HT1080 (cell line): ENCODE measurements at regions not wholly inside any gene's neighbourhood (a gene's known extent, or its start where the extent isn't known, plus 50 kb on each side); places are given as distances from the start of the nearest gene placed in this dataset.
"Not testable (repeated sequence)": the region's sequence is repeated elsewhere in the genome, so short reads cannot be mapped to it uniquely, and the experiment has no call there.

Experiments used
- DNase-seq: peaks from one replicate; pipeline ENCODE4 v3.0.0-alpha.2; 2015; ENCODE audit warnings: low read depth

DNA sequence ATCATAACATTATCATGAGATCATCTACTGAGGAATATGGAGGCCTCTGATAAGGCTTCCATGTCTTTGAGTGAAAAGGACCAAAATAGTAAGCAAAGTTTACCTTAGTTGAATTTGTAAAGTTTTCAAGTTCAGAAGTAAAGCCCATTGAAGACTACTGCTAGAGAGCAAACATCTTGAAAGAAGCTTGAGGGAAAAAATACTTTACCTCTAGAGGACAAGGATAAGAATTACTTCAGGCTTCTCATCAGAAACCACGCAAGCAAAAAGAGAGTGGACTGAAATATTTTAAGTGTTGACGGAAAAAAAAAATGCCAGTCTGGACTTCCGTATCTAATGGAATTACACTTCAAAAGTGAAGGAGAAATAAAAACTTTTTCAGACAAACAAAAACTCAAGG is 114.3 kb downstream of the MPP7 start:
- no peak for DNase-seq

DNA sequence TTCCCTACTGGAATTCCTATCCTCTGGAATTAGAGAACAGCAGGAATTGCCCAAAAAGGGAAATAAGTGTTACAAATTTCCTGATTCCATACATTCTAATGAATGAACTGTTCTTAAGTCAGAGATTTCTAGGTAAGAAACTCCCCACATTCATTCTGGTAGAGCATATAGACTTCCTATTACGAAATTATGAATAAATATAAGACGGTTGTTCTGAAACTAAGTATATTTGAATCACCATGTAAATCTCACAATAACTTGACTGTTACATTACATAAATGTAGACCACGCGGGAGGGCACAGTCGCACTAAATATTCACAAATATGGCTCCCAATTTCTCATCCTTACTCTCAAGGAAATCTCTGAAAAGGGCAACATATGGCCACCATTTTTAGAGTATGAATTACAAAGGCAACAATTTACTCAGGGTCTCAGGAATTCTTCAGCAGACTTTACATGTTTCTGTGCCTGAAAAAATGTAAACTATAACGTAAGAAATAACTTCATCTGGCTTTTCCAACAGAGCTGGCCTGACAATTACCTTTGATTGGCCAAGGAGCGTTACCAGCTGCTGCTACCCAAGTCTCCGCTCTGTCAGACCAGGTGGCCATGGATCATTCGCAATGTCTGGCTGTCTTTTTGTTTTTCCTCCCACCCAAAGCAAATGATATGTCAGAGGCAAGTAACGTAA is 115.8 kb downstream of the MPP7 start:
- no peak for DNase-seq

DNA sequence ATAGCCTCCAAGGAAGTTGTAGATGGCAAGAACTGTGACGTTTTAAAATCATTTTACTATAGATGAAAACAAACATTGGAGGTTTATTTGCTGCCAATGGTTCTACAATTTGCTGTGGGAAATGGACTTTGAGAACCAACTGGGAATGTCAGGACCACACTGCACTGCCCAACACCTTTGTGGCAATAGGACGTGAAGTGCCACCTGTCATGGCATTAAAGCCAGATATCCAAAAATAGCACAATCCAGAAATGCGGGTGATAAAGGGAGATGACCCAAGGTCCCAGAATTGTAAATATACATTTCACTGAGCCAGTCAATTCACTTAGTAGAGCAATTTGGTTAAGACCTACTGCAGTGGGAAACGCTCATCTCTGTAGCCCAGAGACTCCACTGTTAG is 116.4 kb downstream of the MPP7 start:
- no peak for DNase-seq

DNA sequence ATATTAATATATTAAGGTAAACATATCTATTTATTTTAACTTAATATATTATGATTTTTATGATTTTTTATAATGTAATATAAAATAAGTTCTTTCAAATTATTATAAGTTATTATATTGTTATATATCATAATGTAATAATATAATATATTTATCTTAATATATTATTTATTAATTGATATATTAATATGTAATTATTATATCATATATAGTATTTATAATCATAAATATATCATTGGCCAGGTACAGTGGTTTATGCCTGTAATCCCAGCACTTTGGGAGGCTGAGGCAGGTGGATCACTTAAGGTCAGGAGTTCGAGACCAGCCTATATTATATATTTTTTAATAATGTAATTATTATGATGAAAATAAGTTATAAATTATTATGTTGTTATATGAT is 118.1 kb downstream of the MPP7 start:
- no peak for DNase-seq

DNA sequence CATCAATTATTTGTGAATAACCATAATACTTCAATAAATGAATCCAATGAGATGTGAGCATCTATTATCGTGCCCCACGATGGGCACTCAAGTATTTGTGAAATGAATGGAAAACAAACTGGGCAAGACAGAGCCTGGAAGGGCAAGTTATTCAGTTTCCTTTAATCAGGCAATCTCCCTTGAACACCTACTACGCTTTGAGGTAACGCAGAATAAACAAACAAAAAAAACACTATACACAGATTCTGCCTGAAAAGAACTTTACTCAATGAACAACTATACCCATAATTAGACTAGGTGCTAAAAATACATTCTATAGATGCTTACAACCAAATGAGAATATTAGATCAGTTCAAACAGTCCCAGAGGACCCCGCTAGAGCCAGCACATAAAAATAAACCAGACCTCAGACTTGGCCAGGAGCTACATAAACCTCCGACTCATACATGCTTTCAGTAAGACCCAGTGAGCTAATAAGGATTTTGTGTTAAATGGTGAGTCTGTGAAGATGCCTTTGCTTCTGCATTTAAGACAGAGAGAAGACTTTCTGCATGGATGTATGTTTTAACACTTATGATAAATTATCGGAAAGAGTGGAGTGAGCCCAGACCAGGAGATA is 121.3 kb downstream of the MPP7 start:
- DNase-seq: no peak

DNA sequence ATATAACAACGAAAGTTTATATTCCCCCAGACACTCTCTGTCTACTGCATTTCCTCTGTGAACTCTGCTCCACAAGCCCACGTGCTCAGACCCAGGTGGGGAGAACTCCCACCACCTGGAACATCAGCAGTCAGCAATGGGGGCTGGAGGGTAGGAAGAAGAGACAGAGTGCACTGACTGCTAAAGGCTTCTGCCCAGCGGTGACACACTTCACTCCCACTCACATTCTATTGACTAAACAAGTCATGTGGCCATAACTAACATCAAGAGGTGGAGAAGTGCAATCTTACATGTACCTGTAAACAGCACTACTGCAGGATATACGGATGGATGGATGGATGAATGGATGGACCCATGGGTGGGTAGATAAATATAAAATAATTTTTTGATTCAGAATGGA is 122.2 kb downstream of the MPP7 start:
- DNase-seq: no peak

DNA sequence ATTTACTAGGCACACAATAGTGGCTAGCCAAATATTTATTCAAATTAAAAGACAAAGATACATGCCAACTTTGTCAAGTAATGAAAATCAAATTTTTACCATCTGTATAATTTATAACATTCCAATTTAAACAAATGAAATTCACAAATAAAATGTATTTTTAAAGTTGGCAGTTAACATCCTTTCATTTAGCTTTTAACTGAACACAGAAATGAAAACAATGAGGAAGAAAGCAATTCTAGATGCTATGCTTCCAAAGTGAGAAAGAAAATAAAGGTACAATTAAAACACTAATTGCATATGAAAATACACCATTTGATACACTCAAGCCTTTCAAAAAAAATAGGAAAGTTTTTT is 123.1 kb downstream of the MPP7 start:
- DNase-seq: no peak

DNA sequence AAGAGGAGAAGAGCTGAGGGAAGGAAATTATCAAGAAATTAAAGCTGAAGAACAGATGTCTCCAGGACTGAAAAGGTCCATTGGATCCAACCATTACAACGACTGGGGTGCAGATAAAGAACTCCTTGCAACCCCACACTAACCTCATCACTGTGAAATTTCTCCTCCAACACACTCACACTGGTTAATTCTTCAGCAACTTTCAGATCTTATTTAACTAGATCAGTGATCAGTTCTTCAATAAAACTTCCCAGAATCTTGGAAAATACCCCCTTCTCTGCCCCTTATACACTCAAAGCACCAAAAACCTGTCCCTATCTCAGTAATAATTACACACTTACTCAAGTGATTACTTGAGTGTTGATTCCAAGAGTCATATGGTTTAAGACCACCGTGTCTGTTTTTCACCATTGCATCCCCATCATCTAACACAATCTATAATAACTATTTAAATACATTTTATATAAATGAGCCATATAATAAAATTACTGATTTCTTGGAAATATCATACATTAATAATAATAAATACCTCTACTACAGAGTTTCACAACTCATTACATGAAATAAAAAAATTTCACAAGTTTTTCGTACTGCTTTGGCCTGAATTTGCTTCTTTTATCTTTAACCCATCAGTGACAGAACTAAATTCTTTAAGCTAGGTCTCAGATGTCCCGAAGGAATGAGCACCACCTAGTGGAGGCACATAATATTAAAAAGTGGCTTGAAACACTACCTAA is 123.7 kb downstream of the MPP7 start:
- DNase-seq: peak; percentile 46

DNA sequence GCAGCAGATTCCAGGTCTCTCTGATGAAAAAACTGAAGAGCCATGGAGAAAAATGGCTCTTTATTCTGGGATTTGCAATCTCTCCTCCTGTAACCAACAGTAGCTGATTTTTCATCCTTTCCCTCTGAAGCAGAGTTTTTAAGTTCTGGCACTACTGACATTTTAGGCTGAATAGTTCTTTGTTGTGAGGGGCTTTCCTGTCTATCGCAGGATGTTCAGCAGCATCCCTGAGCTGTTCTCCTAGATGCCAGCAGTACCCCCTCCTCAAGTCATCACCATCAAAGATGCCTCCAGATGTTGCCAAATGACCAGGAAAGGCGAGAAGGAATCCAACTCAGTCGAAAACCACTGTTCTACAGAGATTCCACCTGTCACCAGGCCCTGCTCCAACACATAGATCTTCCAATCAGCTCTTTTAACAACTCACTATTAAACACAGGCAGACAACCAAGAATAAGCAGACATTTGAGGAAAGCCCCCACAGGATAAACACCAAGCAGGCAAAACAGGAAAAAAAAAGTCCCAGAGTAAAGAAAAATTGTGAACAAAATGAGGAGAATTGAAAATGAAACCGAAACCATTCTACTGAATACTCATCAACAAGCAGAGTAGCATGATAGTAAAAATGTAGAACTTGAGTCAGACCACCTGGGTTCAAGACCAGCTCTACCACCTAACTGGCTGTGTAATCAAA is 124.8 kb downstream of the MPP7 start:
- DNase-seq: peak; percentile 27

DNA sequence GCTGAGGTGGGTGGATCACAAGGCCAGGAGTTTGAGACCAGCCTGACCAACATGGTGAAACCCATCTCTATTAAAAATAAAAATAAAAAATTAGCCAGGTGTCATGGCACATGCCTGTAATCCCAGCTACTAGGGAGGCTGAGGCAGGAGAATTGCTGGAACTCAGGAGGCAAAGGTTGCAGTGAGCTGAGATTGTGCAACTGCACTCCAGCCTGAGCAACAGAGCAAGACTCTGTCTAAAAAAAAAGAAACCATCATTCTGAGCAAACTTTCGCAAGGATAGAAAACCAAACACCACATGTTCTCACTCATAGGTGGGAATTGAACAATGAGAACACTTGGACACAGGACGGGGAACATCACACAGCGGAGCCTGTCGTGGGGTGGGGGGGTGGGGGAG is 126.4 kb downstream of the MPP7 start:
- not testable (repeated sequence) for DNase-seq

DNA sequence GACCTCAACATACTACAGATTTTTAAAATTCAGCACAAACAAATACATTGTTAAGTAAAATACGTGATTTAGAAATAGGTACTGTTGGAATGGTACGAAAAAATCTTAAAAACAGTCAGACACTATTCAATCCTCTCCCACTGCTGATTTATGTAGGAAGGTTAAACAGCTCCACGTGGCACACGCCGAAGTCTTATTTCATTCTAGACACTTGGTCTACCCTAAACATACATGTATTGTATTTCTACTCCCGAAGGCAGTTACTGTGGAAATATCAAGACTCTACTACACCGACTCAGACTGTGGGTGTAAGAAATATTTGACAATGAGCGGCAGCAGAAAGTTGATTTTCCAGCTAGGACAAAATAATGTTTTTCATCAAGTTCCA is 130.6 kb downstream of the MPP7 start:
- no peak for DNase-seq

DNA sequence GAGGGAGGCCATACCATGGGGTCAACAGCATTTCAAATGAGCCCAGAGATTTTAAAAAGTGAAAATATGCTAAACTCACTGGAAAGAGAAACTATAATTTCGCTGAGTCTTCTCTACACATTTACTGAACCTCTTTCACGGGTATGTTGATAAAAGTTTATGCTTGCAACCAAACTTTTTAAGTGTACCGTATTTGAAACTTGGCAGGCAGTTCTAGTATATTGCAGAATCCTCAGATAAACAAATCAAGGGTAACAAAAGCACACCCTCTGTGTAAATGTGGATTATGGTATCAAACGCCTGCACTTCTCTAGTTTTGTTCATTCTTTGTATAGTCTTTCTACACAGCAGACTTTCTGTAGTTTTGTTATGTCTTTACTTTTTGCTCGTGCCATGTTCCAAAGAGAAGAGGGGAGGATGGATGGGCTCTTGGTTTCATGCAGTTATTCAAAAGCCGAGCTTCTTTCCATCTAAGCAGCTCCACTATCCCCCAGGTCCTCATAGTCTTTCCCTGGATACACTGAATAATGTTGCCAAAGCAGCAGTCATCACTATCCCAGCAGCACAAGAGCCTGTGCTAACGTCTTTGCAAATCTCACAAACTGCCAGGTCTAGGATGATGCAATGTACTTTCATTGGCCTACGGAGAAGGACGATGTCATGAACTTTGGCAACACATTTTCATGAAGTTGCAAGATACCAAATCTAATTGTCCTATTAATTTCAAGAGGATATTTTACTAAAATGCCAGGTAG is 131.2 kb downstream of the MPP7 start:
- no peak for DNase-seq

DNA sequence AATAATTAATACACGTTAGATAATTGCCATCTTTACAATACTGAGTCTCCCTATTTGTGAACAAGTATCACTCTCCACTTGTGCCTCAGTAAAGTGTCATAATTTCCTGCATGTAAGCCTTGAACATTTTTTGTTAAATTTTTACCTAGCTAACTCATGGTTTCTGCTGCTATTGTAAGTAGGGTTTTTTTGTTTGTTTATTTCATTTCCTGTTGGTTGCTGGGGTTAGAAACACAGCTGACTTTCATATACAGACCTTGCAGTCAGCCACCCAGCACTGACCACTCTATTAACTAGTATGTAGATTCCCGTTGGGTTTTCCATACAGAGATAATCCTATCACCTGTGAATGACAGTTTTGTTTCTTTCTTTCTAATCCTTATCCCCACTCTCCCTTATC is 133.3 kb downstream of the MPP7 start:
- DNase-seq: no peak

DNA sequence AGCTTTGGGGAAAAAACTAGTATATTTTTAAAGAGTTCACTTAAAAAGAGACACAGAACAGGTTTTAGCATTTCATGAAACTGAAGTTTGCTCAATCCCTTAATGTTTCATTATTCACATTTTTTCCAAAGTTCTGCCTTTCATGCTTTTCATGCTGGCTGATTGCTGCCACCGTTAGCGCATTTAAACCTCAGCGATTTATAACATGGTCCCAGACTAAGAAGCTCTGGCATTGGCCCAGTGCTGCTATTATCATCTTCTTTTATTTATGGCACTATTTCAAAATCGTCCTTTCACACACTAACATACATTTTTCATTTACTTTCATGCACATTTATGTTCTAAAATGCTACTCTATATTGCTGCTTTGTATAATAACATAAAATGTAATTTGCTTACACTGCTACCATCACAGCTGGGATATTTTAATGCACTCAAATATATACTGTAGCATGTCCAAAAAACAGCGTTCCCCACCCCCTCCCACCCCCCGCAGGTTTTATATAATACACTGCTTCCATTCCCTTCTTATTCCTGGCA is 141.9 kb downstream of the MPP7 start:
- DNase-seq: no peak

DNA sequence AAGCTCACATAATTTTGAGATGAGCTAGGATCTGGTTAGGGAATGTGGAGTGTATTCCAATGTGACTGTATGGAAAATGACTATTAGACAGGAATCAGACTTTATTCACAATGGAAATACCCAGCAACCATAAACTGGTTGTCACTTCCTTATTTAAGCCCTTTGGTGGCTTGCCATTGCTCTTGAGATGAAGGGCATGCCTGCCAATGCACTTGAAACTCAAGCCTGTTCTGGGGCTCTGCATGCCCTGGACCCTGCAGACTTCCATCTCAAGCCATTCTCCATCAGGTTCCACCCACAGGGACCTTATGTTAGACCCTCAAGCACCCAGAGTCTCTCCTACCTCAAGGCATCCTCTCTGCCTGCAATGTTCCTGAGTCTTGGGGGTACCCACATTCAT is 145.5 kb downstream of the MPP7 start:
- DNase-seq: no peak

DNA sequence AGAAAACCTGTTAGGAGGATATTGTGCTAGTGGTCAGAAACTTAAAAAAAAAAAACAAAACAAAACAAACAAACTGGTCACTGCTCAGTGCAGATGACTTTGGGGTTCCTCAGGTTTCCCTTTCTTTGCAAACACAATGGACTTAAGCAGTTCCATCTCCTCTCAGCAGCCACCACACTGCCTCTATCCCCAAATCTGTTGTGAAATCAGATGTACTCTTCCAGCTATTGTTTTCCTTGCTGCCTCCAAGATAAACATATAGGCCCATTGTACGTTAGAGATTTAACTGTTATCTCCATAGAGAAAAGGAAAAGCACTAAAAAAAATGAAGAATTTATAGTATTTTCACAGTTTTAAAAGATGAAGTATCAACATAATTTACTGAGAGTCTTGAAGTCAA is 147.1 kb downstream of the MPP7 start:
- no peak for DNase-seq

DNA sequence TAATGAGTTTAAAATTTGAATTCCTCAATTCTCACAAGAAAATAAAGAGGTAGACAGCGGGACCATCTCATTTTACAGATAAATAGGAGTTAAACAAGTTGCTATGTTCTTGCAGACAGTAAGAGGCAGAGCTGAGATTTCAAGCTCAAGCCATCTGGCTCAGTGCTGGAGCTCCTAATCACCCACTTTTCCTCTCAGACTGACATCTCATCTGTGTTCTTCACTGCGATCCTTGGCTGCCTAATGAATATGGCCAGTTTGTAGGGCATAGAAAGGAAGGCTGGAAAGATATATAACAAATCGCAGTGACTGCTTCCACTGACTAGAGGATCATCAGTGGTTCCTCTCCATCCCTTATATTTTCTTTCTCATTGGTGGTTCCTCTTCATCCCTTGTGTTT is 151.2 kb downstream of the MPP7 start:
- DNase-seq: no peak

DNA sequence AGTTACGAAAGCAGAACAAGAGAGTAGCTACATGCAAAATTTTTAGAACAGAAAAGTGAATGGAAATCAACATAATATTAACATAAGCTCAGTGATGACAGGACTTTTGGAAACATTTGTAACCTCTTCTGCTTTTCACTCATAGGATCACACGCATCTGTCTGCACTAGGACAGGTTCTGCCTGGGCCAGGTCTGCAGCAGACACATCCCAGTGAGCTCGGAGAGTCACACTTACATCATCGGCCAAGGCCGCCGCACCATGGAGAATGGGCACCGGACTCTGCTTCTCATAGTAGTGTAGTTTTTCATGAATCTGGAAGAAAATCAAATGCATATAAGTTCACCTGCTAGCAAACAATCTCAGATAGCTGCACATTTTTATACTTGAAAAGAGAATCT is 150.9 kb upstream of the ODAD2 start:
- no peak for DNase-seq

DNA sequence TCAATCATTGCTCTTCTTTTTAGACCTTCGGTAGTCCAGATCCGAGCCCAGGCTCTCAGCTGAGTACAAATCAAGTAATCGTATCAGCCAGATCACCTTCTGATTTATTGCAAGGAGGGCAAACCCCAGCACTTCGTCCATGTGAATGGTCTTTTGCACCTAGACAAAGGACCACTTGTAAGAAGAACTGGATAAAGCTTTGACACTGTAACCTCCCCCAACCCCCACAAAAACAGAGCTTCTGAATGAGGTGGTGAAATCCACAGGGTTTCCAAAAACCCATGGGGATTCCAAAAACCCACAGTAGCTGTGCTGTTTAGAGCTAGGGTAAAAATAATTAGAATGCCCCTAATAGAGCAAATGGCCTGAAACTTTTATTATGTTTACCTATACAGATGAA is 148.8 kb upstream of the ODAD2 start:
- no peak for DNase-seq

DNA sequence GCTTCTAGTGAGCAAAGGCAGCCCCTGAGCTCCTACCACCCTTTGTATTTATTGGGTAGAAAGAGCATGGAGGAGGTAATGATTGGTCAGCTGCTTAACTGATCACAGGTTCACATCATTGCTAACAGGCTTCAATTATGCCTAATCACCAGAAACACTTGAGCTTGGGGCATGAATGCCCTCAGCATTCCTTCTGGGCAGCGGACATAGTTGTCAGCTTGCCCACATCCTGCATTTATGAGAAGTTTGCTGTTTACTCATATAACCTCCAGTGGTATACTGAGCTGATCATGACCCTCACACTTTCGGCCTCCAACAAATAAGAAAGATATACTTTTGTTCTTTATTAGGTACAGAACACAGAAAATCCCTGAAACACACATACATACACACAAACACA is 140.3 kb upstream of the ODAD2 start:
- peak; percentile 65 for DNase-seq
